T-helper 1 cell (primary cell): ENCODE measurements at regions not wholly inside any gene's neighbourhood (a gene's known extent, or its start where the extent isn't known, plus 50 kb on each side); places are given as distances from the start of the nearest gene placed in this dataset.

Experiments used
- DNase-seq, 5 donors: peaks; one replicate each; pipeline ENCODE4 v3.0.0-alpha.2; 2012 to 2020

GRCh38 chr17:79441356-79442160, 169.3 kb downstream of the RBFOX3 start:
- DNase-seq: no peak

- DNase-seq: no peak
Observed at GRCh38 chr17:79440251-79440650, 170.6 kb downstream of the RBFOX3 start.

GRCh38 chr17:79439493-79439892, 171.4 kb downstream of the RBFOX3 start:
- no peak for DNase-seq

- no peak for DNase-seq
Observed at GRCh38 chr17:79438546-79439334, 172.1 kb downstream of the RBFOX3 start.

GRCh38 chr17:79438058-79438457, 172.8 kb downstream of the RBFOX3 start:
- no peak for DNase-seq

GRCh38 chr17:79437081-79437480, 173.8 kb downstream of the RBFOX3 start:
- DNase-seq: no peak

- DNase-seq: no peak
Observed at GRCh38 chr17:79435962-79436361, 174.9 kb downstream of the RBFOX3 start.

GRCh38 chr17:79435296-79435695, 175.6 kb downstream of the RBFOX3 start:
- no peak for DNase-seq

GRCh38 chr17:79434215-79434614, 176.6 kb downstream of the RBFOX3 start:
- no peak for DNase-seq

GRCh38 chr17:79433379-79433778, 177.5 kb downstream of the RBFOX3 start:
- DNase-seq: no peak

GRCh38 chr17:79431175-79431574, 179.7 kb downstream of the RBFOX3 start:
- no peak for DNase-seq

GRCh38 chr17:79429864-79430494, 180.9 kb downstream of the RBFOX3 start:
- no peak for DNase-seq

- DNase-seq: no peak
Observed at GRCh38 chr17:79428988-79429387, 181.9 kb downstream of the RBFOX3 start.

- DNase-seq: no peak
Observed at GRCh38 chr17:79427621-79428539, 183.0 kb downstream of the RBFOX3 start.

- no peak for DNase-seq
Observed at GRCh38 chr17:79425686-79426085, 185.2 kb downstream of the RBFOX3 start.

- no peak for DNase-seq
Observed at GRCh38 chr17:79424471-79425185, 186.2 kb downstream of the RBFOX3 start.

- no peak for DNase-seq
Observed at GRCh38 chr17:79423811-79424465, 186.9 kb downstream of the RBFOX3 start.

- DNase-seq: no peak
Observed at GRCh38 chr17:79422236-79422635, 188.6 kb downstream of the RBFOX3 start.

GRCh38 chr17:79420318-79421243, 190.3 kb downstream of the RBFOX3 start:
- DNase-seq: no peak

GRCh38 chr17:79417476-79417988, 193.3 kb downstream of the RBFOX3 start:
- DNase-seq: no peak
